Hematopoietic multipotent progenitor cell treated with erythropoietin and hydrocortisone succinate and interleukin-3 and kit ligand, for 4 days (in vitro differentiated cells): ENCODE measurements at regions not wholly inside any gene's neighbourhood (a gene's known extent, or its start where the extent isn't known, plus 50 kb on each side); places are given as distances from the start of the nearest gene placed in this dataset.

Experiments
- DNase-seq: peaks from one replicate; pipeline ENCODE4 v3.0.0-alpha.2; 2015

DNA sequence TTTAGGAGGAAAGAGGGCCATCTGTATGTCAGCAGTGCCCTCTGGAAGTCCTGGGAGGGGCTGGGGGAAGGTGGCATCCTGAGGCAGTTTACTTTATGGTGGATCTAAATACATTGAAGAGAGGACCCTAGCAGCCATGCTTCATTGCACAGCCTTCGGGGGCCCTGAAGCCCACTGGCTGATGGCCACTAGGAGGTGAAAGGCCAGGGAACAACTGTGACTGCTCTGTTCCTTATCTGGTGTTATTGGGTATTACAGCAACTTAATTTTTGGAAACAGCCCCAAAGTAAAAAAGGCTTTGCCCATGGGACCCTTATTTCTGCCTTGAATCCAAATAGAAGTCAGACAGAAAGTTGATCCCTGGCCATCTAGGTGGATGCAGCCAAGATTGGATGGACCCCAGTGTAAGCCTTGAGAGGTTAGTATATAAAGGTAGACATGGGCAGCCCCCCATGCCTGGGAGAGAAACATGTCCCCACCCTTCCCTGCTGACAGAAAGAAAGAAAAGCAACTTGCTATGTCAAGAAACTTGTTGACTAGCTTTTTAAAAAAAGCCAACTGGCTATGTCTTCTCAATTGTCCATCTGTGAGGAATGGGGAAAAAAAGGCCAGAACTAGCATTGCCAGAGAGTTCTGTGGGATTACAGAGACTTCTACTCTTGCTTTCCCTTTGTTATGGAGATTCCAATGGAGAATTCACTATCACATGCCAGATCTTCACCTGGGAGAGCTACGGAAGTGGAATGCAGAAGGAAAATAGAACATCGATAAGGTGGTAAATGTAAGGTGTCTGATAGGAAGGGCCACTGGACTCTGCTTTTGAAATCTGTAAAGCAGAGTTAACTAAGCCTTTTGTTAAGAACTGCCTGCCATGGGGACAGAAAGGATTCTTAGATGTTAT, 58.6 kb upstream of the OSR1 start:
- no peak for DNase-seq

DNA sequence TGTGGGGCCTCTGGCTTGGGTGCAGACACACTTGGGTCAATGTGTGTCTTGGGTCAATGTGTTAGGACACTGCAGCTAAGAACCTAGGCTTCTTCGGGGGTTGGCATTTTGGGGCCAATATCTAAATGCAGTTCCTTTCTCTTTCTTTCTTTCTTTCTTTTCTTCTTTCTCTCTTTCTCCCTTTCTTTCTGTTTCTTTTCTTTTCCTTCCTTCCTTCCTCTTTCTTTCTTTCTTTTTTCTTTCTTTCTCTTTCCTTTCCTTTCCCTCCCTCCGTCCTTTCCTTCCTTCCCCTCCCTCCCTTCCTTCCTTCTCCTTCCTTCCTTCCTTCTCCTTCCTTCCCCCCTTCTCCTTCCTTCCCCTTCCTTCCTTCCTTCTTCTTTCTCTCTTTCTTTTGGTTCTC, 57.7 kb upstream of the OSR1 start:
- DNase-seq, result no peak

DNA sequence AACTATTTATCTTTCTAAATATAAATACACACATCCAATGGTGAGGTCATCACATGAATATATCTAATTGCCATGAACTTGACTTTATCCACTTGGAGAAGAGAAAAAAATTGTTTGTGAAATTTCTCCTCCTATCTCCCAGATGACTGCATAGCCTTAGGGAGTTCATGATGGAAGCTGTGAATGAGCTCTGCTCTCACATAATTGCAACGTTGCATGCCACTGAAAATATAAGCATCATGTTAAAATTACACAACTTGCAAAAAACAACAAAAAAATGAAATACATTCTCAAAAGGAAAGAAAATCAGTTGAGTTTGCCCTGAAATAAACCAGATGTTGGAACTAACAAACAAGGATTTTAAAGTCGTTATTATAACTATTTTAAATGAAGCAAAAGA, 50.6 kb upstream of the OSR1 start:
- no peak for DNase-seq

DNA sequence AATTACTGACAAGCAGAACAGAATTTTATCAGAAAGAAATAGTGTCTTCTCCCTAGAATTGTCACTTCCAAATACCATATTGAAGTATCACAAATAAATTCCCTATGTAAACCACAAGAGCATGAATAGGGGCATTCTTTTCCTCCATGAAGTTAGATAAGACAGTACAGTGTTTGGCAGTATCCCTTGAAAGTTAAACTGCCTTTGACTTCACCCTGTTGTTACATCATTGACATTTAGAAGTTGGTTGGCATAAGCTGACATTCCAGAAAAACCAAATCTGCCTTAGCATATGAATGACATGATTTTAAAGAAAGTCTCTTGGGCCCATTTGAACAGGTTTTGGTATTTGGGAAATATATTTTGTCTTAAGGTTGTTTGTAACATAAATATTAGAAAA, 50.2 kb upstream of the OSR1 start:
- no peak for DNase-seq
